SK-N-SH treated with all-trans-retinoic acid at 6 μM for 48 hours (cell line): ENCODE measurements at regions not wholly inside any gene's neighbourhood (a gene's known extent, or its start where the extent isn't known, plus 50 kb on each side); places are given as distances from the start of the nearest gene placed in this dataset.

Experiments used
- ATAC-seq: fragments of 200-7000 bp; cut with Tn5 transposase; 3 replicates; pipeline ENCODE4 v1.9.1; 2020; ENCODE audit warnings: mild to moderate bottlenecking, moderate library complexity
- BACH2 ChIP-seq: fragments of 250-450 bp; sonication (Bioruptor Pico); IDR thresholded peaks from 2 replicates; pipeline ENCODE4 v1.9.0; 2021; ENCODE audit warnings: mild to moderate bottlenecking, borderline replicate concordance
- CSDC2 ChIP-seq: fragments of 250-450 bp; sonication (Bioruptor Pico); IDR thresholded peaks from 2 replicates; pipeline ENCODE4 v1.5.0; 2020; ENCODE audit warnings: mild to moderate bottlenecking, moderate library complexity
- ESRRG ChIP-seq: fragments of 250-450 bp; sonication (Bioruptor Pico); IDR thresholded peaks from 2 replicates; pipeline ENCODE4 v1.6.1; 2021; ENCODE audit warnings: mild to moderate bottlenecking
- GLIS3 ChIP-seq: fragments of 250-450 bp; sonication (Bioruptor Pico); IDR thresholded peaks from 2 replicates; pipeline ENCODE4 v1.5.0; 2020; ENCODE audit warnings: mild to moderate bottlenecking, moderate library complexity
- OSR1 ChIP-seq: fragments of 250-450 bp; sonication (Bioruptor Pico); IDR thresholded peaks from 2 replicates; pipeline ENCODE4 v1.8.0; 2022; ENCODE audit warnings: moderate library complexity, mild to moderate bottlenecking, inconsistent platforms
- PPARA ChIP-seq: fragments of 250-450 bp; sonication (Bioruptor Pico); IDR thresholded peaks from 2 replicates; pipeline ENCODE4 v1.5.0; 2020; ENCODE audit warnings: mild to moderate bottlenecking, borderline replicate concordance
- RARB ChIP-seq: fragments of 250-450 bp; sonication (Bioruptor Pico); IDR thresholded peaks from 2 replicates; pipeline ENCODE4 v1.8.0; 2021; ENCODE audit warnings: mild to moderate bottlenecking, moderate library complexity
- SNAI2 ChIP-seq: fragments of 250-450 bp; sonication (Bioruptor Pico); IDR thresholded peaks from 2 replicates; pipeline ENCODE4 v1.5.0; 2020; ENCODE audit warnings: mild to moderate bottlenecking, moderate library complexity
- TCF4 ChIP-seq: fragments of 250-450 bp; sonication (Bioruptor Pico); IDR thresholded peaks from 2 replicates; pipeline ENCODE4 v1.8.0; 2021; ENCODE audit warnings: mild to moderate bottlenecking, moderate library complexity, borderline replicate concordance
- TOX ChIP-seq: fragments of 250-450 bp; sonication (Bioruptor Pico); IDR thresholded peaks from 2 replicates; pipeline ENCODE4 v1.8.0; 2021; ENCODE audit warnings: mild to moderate bottlenecking, moderate library complexity, borderline replicate concordance
- ZC3H10 ChIP-seq: fragments of 250-450 bp; sonication (Bioruptor Pico); IDR thresholded peaks from 2 replicates; pipeline ENCODE4 v1.5.1; 2021; ENCODE audit warnings: mild to moderate bottlenecking, moderate library complexity
- ZFP30 ChIP-seq: fragments of 450-650 bp; formaldehyde crosslinking; IDR thresholded peaks from 2 replicates; pipeline ENCODE4 v1.5.0; 2022; ENCODE audit warnings: mild to moderate bottlenecking, moderate library complexity
- ZNF565 ChIP-seq: fragments of 450-650 bp; formaldehyde crosslinking; conservative IDR thresholded peaks from 2 replicates; pipeline ENCODE4 v1.5.0; 2020; ENCODE audit warnings: low read depth, mild to moderate bottlenecking, moderate library complexity
- ZNF70 ChIP-seq: fragments of 450-650 bp; formaldehyde crosslinking; IDR thresholded peaks from 2 replicates; pipeline ENCODE4 v1.5.0; 2020; ENCODE audit warnings: mild to moderate bottlenecking, moderate library complexity
- ZNF8 ChIP-seq: fragments of 450-650 bp; formaldehyde crosslinking; IDR thresholded peaks from 2 replicates; pipeline ENCODE4 v1.5.0; 2020; ENCODE audit warnings: mild to moderate bottlenecking, moderate library complexity
- TF ChIP-seq, protein P1 (sequence below): fragments of 250-450 bp; sonication (Bioruptor Pico); IDR thresholded peaks from 2 replicates; pipeline ENCODE4 v1.8.0; 2020; ENCODE audit warnings: mild to moderate bottlenecking, moderate library complexity, borderline replicate concordance
- TF ChIP-seq, protein P2 (sequence below): fragments of 250-450 bp; sonication (Bioruptor Pico); IDR thresholded peaks from 2 replicates; pipeline ENCODE4 v1.5.1; 2021; ENCODE audit warnings: mild to moderate bottlenecking, moderate library complexity
- TF ChIP-seq, protein P3 (sequence below): fragments of 250-450 bp; sonication (Bioruptor Pico); IDR thresholded peaks from 2 replicates; pipeline ENCODE4 v1.5.0; 2020; ENCODE audit warnings: mild to moderate bottlenecking, moderate library complexity
- TF ChIP-seq, protein P4 (sequence below): fragments of 250-450 bp; sonication (Bioruptor Pico); IDR thresholded peaks from 2 replicates; pipeline ENCODE4 v1.8.0; 2021; ENCODE audit warnings: low read depth, mild to moderate bottlenecking, moderate library complexity, borderline replicate concordance
- TF ChIP-seq, protein P5 (sequence below): fragments of 250-450 bp; sonication (Bioruptor Pico); IDR thresholded peaks from 2 replicates; pipeline ENCODE4 v1.5.1; 2020; ENCODE audit warnings: low read depth, mild to moderate bottlenecking, moderate library complexity

DNA sequence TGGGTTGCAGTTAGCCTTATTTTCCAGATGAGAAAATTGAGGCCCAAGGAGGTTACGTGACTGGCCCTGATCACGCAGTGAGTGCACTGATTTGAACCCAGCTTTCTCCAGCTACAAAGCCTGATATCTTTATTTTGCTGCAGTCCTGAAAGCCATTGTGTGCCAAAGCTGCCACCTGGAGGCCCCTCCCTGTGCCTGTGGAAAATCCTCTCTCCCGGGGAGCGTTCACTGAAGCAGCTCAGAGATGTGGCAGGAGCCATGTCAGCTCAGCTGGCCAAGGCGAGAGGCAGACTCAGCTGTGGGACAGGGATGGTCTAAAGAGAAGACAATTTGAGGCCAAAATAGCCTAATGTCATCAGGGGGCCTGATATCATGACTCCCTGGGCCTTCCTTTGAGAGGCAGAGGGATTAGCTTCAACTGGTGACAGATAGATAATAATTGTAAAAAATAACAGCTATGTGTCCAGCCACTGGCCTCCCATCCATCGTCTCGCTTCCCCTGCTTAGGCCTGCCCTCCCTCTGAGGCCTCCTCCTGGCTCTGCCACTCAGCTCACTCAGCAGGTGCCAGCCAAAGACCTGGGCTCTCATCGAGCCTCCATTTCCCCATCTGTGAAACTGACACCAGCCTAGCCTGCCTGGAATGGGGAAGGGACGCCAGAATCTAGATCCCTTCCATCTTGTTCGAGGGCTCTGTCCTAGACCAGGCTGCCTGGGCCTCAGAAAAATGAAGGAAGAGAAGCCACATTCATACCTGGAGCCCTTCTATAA, 74.3 kb upstream of the GGTA1 start:
- no peak for ATAC-seq
- TF ChIP-seq CSDC2 (no peak), ZNF565 (CRISPR knock-in tag) (no peak), ZC3H10 (CRISPR knock-in tag) (no peak), TCF4 (CRISPR knock-in tag) (no peak), ESRRG (CRISPR knock-in tag) (no peak), TOX (no peak), ZNF8 (CRISPR knock-in tag) (no peak), PPARA (no peak), ZFP30 (CRISPR knock-in tag) (no peak), OSR1 (no peak)
- TF ChIP-seq, protein P1, sequence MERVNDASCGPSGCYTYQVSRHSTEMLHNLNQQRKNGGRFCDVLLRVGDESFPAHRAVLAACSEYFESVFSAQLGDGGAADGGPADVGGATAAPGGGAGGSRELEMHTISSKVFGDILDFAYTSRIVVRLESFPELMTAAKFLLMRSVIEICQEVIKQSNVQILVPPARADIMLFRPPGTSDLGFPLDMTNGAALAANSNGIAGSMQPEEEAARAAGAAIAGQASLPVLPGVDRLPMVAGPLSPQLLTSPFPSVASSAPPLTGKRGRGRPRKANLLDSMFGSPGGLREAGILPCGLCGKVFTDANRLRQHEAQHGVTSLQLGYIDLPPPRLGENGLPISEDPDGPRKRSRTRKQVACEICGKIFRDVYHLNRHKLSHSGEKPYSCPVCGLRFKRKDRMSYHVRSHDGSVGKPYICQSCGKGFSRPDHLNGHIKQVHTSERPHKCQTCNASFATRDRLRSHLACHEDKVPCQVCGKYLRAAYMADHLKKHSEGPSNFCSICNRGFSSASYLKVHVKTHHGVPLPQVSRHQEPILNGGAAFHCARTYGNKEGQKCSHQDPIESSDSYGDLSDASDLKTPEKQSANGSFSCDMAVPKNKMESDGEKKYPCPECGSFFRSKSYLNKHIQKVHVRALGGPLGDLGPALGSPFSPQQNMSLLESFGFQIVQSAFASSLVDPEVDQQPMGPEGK (CRISPR knock-in tag), result no peak
- TF ChIP-seq, protein P2, sequence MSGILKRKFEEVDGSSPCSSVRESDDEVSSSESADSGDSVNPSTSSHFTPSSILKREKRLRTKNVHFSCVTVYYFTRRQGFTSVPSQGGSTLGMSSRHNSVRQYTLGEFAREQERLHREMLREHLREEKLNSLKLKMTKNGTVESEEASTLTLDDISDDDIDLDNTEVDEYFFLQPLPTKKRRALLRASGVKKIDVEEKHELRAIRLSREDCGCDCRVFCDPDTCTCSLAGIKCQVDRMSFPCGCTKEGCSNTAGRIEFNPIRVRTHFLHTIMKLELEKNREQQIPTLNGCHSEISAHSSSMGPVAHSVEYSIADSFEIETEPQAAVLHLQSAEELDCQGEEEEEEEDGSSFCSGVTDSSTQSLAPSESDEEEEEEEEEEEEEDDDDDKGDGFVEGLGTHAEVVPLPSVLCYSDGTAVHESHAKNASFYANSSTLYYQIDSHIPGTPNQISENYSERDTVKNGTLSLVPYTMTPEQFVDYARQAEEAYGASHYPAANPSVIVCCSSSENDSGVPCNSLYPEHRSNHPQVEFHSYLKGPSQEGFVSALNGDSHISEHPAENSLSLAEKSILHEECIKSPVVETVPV (CRISPR knock-in tag), result no peak
- TF ChIP-seq, protein P3, sequence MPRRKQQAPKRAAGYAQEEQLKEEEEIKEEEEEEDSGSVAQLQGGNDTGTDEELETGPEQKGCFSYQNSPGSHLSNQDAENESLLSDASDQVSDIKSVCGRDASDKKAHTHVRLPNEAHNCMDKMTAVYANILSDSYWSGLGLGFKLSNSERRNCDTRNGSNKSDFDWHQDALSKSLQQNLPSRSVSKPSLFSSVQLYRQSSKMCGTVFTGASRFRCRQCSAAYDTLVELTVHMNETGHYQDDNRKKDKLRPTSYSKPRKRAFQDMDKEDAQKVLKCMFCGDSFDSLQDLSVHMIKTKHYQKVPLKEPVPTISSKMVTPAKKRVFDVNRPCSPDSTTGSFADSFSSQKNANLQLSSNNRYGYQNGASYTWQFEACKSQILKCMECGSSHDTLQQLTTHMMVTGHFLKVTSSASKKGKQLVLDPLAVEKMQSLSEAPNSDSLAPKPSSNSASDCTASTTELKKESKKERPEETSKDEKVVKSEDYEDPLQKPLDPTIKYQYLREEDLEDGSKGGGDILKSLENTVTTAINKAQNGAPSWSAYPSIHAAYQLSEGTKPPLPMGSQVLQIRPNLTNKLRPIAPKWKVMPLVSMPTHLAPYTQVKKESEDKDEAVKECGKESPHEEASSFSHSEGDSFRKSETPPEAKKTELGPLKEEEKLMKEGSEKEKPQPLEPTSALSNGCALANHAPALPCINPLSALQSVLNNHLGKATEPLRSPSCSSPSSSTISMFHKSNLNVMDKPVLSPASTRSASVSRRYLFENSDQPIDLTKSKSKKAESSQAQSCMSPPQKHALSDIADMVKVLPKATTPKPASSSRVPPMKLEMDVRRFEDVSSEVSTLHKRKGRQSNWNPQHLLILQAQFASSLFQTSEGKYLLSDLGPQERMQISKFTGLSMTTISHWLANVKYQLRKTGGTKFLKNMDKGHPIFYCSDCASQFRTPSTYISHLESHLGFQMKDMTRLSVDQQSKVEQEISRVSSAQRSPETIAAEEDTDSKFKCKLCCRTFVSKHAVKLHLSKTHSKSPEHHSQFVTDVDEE (CRISPR knock-in tag), result no peak
- TF ChIP-seq, all 23 proteins: peak for 0

DNA sequence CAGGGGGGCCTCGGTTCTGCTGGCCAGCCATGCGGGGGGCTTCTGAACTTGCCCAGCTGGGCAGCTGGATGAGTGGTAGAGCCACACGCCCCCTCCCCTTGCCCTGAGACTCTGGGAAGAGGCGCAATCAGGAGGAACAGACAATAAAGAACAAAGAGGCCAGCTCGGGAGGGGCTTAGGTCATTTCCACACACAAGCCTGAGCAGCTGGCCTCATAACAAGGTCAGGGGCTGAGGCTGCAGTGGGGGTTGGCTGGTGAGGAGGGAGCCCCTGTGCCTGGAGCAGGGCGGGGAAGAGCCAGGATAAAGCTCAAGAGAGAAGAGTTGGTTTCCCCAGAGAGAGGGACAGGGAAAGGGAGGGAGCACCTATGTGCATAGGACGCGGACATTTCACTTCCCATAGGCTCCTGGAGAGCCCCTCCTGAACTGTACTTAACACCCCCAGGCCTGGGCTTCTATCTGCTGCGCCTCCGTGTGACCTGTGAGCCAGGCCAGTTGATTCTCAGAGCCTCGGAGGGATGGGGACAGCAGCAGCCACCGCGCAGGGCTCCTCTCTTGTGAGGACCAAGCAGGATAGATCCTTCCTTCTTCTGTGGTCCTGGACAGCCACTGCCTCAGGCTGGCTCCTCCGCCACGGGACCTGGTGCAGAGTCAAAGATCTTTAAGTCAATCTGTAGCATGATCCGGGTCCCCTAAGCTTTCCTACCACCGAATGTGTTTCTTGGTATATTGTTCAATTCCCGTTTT, 75.3 kb upstream of the GGTA1 start:
- TF ChIP-seq PPARA, result no peak
- TF ChIP-seq, protein P4, sequence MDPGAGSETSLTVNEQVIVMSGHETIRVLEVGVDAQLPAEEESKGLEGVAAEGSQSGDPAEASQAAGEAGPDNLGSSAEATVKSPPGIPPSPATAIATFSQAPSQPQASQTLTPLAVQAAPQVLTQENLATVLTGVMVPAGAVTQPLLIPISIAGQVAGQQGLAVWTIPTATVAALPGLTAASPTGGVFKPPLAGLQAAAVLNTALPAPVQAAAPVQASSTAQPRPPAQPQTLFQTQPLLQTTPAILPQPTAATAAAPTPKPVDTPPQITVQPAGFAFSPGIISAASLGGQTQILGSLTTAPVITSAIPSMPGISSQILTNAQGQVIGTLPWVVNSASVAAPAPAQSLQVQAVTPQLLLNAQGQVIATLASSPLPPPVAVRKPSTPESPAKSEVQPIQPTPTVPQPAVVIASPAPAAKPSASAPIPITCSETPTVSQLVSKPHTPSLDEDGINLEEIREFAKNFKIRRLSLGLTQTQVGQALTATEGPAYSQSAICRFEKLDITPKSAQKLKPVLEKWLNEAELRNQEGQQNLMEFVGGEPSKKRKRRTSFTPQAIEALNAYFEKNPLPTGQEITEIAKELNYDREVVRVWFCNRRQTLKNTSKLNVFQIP, result no peak
- TF ChIP-seq, protein P3 (CRISPR knock-in tag), result no peak
- TF ChIP-seq TCF4 (CRISPR knock-in tag), result no peak
- TF ChIP-seq SNAI2 (CRISPR knock-in tag), result no peak
- no peak for TF ChIP-seq RARB
- TF ChIP-seq, protein P5, sequence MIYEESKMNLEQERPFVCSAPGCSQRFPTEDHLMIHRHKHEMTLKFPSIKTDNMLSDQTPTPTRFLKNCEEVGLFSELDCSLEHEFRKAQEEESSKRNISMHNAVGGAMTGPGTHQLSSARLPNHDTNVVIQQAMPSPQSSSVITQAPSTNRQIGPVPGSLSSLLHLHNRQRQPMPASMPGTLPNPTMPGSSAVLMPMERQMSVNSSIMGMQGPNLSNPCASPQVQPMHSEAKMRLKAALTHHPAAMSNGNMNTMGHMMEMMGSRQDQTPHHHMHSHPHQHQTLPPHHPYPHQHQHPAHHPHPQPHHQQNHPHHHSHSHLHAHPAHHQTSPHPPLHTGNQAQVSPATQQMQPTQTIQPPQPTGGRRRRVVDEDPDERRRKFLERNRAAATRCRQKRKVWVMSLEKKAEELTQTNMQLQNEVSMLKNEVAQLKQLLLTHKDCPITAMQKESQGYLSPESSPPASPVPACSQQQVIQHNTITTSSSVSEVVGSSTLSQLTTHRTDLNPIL (CRISPR knock-in tag), result no peak
- TF ChIP-seq ZNF565 (CRISPR knock-in tag), result no peak
- no peak for TF ChIP-seq BACH2
- no peak for TF ChIP-seq ZNF70
- TF ChIP-seq ZFP30 (CRISPR knock-in tag), result no peak
- no peak for TF ChIP-seq OSR1
- TF ChIP-seq TOX, result no peak
- TF ChIP-seq, protein P1 (CRISPR knock-in tag), result no peak
- TF ChIP-seq GLIS3 (CRISPR knock-in tag), result no peak
- TF ChIP-seq CSDC2, result no peak
- no peak for TF ChIP-seq ESRRG (CRISPR knock-in tag)
- TF ChIP-seq ZC3H10 (CRISPR knock-in tag), result no peak

More for the DNA sequence above, 75.3 kb upstream of the GGTA1 start:
- no peak for ATAC-seq
